Neutrophil (primary cell): ENCODE measurements at regions not wholly inside any gene's neighbourhood (a gene's known extent, or its start where the extent isn't known, plus 50 kb on each side); places are given as distances from the start of the nearest gene placed in this dataset.
"Not testable (repeated sequence)": the region's sequence is repeated elsewhere in the genome, so short reads cannot be mapped to it uniquely, and the experiment has no call there.

Experiments used
- H3K27ac ChIP-seq: fragments of 200-600 bp; sonication (generic); 2 replicates; pipeline ENCODE4 v1.5.1; 2016; ENCODE audit warnings: mild to moderate bottlenecking, moderate library complexity
- H3K27me3 ChIP-seq: fragments of 200-600 bp; sonication (generic); 2 replicates; pipeline ENCODE4 v1.6.0; 2016; ENCODE audit warnings: mild to moderate bottlenecking
- H3K36me3 ChIP-seq: fragments of 200-600 bp; sonication (generic); 2 replicates; pipeline ENCODE4 v1.5.1; 2017
- H3K4me1 ChIP-seq, 2 experiments: fragments of 200-600 bp in 1 of 2; sonication (generic) in 1 of 2; 1 replicate in 1 of 2; 2 replicates in 1 of 2; pipeline versions ENCODE4 v1.5.1 to v1.6.1; 2013 to 2016; ENCODE audit warnings: low read depth in 1 of 2, low read length in 1 of 2, mild to moderate bottlenecking in 1 of 2, moderate library complexity in 1 of 2; ENCODE audit not compliant: control insufficient read depth in 1 of 2, insufficient read depth in 1 of 2
- H3K4me3 ChIP-seq, 2 experiments: fragments of 200-600 bp in 1 of 2; sonication (generic) in 1 of 2; 1 replicate in 1 of 2; 2 replicates in 1 of 2; pipeline ENCODE4 v1.5.1; 2013 to 2016; ENCODE audit warnings: low read depth in 1 of 2, low read length in 1 of 2, mild to moderate bottlenecking in 1 of 2, moderate library complexity in 1 of 2
- H3K9me3 ChIP-seq: fragments of 200-600 bp; sonication (generic); 2 replicates; pipeline ENCODE4 v1.5.1; 2016
- TF ChIP-seq, protein P1 (sequence below): fragments of 200-600 bp; sonication (generic); IDR thresholded peaks from 2 replicates; pipeline ENCODE4 v1.5.1; 2016; ENCODE audit warnings: antibody characterized with exemption

DNA sequence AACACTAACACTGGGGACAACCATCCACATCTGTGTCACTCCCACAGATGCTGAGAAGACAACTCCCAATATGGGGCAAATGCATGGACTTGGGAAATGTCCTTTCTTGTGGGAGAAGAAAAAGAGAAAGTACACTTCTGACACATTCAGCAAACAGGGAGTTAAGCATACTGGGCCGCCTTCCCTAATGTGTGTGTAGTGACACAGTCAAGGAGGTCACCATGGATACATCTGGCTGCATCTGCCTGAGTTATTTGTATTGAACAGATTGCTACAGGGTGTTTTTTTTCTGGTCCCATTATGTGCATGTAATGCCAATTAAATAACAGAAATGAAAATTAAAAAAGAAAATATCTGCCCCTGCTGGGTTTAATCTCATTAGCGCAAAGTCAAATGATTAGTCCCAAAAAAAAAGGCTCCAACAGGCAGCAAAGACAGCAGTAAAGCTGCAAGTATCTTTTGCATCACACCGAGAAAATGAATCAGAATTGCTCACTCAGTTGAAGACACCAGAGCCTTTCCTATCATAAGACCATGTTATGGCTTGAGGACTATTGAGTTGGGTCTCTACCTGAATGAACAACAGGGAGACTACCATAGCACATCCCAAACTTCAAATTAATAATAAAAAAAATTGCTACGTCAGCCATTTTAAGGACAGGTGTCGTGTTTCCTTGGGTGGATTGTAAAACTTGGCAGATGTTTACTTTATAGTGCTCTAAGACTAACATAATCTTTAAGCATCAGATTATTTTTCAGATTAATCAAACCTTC lies 395.9 kb downstream of the DTWD2 start:
- no peaks in the 10 kb centered on the region for H3K36me3 ChIP-seq
- H3K9me3 ChIP-seq, result no peaks in the 10 kb centered on the region
- no peaks in the 10 kb centered on the region for H3K4me1 ChIP-seq
- H3K4me3 ChIP-seq, result no peak overlapping the region
- TF ChIP-seq, protein P1, sequence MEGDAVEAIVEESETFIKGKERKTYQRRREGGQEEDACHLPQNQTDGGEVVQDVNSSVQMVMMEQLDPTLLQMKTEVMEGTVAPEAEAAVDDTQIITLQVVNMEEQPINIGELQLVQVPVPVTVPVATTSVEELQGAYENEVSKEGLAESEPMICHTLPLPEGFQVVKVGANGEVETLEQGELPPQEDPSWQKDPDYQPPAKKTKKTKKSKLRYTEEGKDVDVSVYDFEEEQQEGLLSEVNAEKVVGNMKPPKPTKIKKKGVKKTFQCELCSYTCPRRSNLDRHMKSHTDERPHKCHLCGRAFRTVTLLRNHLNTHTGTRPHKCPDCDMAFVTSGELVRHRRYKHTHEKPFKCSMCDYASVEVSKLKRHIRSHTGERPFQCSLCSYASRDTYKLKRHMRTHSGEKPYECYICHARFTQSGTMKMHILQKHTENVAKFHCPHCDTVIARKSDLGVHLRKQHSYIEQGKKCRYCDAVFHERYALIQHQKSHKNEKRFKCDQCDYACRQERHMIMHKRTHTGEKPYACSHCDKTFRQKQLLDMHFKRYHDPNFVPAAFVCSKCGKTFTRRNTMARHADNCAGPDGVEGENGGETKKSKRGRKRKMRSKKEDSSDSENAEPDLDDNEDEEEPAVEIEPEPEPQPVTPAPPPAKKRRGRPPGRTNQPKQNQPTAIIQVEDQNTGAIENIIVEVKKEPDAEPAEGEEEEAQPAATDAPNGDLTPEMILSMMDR, result no peak
- H3K27ac ChIP-seq, result no peak overlapping the region
- no peaks in the 10 kb centered on the region for H3K27me3 ChIP-seq

DNA sequence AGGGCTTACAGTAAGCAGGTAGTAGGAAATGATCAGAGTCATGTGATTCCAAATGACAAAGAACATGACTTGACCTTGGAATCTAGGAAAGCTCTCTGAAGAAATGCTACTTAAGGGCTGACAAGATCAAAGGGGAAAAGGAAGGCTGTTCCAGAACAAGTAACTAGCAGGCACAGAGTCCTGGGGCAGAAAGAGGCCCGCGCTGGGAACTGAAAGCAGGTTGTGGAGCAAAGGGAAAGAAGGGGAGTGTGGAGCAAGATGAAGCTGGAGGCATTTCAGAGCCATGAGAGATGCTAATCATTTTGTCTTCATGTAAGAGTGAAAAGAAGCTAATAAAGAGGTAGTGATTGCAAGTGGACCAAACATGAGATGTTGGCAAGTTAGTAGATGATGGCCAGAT lies 397.5 kb downstream of the DTWD2 start:
- Histone ChIP-seq H3K4me1 (no peaks in the 10 kb centered on the region), H3K36me3 (no peaks in the 10 kb centered on the region), H3K4me3 (no peak overlapping the region), H3K9me3 (no peaks in the 10 kb centered on the region), H3K27ac (no peak overlapping the region), H3K27me3 (no peaks in the 10 kb centered on the region)
- TF ChIP-seq, protein P1, result no peak

DNA sequence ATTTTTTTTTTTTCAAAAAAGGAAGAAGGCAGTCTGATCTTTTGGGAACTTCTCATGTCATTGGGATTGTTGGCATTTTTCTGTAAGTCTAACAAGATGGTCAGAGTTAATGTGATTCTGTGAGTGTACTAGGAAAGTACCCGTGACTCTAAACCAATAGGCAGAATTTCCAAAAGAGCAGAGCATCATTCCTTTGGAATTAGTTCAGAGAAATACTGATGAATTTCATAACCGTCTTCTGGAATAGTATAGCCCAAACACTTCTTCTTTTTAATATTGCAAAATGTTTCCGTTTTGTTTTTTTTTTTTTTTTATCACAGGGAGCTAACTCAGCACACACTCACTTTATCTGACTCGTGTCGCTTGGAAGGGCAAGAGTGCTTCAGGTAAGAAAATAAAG lies 407.4 kb downstream of the DTWD2 start:
- Histone ChIP-seq H3K27ac (no peak overlapping the region), H3K4me1 (no peaks in the 10 kb centered on the region), H3K36me3 (no peaks in the 10 kb centered on the region), H3K9me3 (no peaks in the 10 kb centered on the region), H3K27me3 (no peaks in the 10 kb centered on the region), H3K4me3 (no peak overlapping the region)
- TF ChIP-seq, protein P1, result no peak

DNA sequence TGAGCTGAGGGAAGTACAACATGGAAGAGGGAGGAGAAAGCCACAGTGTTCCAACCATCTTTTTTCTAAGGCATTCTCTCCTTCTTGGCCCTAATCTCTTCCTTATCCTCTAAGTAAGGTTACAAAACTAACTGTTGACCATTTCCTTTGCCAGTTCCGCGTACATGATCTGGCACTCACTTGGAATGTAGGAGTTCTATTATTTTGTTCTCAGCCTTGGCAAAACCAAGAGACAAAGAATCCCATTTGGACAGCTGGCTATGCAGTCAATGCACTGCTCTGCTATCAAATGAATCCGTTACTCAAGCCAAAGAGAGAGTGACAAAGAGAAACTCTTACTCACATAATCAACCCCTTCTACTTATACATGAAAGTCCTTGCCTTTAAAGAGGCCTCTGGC lies 410.3 kb downstream of the DTWD2 start:
- Histone ChIP-seq H3K9me3 (no peaks in the 10 kb centered on the region), H3K27me3 (no peaks in the 10 kb centered on the region), H3K4me1 (no peaks in the 10 kb centered on the region), H3K4me3 (no peak overlapping the region), H3K36me3 (no peaks in the 10 kb centered on the region), H3K27ac (no peak overlapping the region)
- TF ChIP-seq, protein P1, result no peak

DNA sequence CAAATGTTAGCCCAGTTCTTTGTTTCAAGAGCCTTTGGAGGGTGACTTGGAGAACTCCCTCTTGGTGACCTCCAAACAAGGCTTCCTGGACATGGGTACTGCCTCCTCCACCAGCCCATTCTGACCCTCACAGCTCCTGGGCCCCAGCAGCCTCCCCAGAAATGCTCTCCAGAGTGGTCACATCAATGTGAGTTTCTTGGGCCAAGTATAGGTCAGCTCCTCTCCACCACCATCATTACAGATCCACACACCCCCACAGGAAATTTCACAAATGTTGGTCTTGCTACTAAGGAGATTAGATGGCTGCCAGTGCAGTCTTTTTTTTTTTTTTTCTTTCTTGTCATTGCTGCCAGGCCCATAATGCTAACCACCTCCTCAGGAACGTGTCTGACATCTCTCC lies 410.7 kb downstream of the DTWD2 start:
- no peaks in the 10 kb centered on the region for H3K27me3 ChIP-seq
- no peak overlapping the region for H3K4me3 ChIP-seq
- no peaks in the 10 kb centered on the region for H3K36me3 ChIP-seq
- TF ChIP-seq, protein P1, result no peak
- H3K9me3 ChIP-seq, result no peaks in the 10 kb centered on the region
- no peak overlapping the region for H3K27ac ChIP-seq
- no peaks in the 10 kb centered on the region for H3K4me1 ChIP-seq

DNA sequence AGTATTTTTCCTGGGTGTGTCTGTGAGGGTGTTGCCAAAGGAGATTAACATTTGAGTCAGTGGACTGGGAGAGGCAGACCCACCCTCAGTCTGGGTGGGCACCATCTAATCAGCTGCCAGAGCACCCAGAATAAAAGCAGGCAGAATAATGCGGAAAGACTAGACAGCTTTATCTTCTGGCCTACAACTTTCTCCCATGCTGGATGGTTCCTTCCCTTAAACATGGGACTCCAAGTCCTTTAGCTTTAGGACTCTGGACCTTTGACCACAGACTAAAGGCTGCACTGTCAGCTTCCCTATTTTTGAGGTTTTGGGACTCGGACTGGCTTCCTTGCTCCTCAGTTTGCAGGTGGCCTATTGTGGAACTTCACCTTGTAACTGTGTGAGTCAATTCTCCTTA lies 418.1 kb downstream of the DTWD2 start:
- not testable (repeated sequence) for H3K36me3 ChIP-seq, H3K4me1 ChIP-seq, H3K27me3 ChIP-seq, H3K27ac ChIP-seq, H3K4me3 ChIP-seq, H3K9me3 ChIP-seq

DNA sequence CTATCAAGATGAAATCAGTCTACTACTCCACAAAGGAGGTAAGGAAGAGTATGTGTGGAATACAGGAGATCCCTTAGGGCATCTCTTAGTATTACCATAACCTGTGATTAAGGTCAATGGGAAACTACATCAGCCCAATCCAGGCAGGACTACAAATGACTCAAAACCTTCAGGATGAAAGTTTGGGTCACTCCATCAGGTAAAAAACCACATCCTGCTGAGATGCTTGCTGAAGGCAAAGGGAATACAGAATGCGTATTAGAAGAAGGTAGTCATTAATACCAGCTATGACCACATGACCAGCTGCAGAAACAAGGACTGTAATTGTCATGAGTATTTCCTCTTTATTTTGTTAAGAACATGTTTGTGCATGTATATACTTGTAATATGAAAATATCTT lies 418.8 kb downstream of the DTWD2 start:
- H3K27ac ChIP-seq, H3K4me1 ChIP-seq, H3K4me3 ChIP-seq, H3K9me3 ChIP-seq, H3K36me3 ChIP-seq, H3K27me3 ChIP-seq: not testable (repeated sequence)
